AG08396 (cell line): ENCODE measurements at regions not wholly inside any gene's neighbourhood (a gene's known extent, or its start where the extent isn't known, plus 50 kb on each side); places are given as distances from the start of the nearest gene placed in this dataset.

Experiments used
- DNase-seq: peaks from one replicate; pipeline ENCODE4 v3.0.0; 2012; ENCODE audit warnings: low spot score, mixed read lengths

DNA sequence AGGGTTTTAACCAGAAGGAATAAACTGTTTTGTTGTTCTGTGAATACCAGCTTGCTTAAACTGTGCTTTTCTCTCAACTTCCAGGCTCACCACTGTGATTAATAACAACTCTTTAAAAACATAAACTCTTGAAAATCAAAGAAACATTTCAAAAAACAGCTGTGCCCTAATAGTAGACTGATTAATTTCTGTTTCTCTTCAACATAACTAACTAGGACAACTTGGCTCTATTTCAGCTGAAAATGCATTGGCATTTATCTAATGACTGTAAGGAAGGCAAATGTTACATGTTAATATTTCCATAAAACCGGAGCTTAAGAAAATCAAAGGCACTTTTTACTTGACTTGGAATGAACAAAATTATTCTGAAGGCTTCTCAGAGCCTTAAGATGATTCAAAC lies 656.1 kb upstream of the NEGR1 start:
- DNase-seq = no peak

DNA sequence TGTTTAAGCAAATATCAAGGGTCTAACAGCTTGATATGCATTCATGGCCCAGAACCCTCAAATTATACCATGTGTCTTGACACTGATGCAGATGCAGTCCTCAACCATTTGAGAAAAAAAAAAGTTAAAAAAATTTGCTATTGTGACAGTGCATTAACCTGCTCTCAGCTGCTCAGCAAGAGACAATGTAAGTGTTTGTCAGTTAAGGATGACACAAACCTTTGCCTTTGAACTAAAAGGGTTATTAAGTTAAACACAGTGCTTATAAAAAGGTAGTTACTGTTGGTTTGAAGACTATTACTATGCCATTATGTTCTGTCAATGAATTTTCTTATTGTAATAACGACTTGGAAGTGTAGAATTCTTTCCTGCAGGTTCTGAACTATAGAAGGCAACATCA lies 655.6 kb upstream of the NEGR1 start:
- no peak for DNase-seq

DNA sequence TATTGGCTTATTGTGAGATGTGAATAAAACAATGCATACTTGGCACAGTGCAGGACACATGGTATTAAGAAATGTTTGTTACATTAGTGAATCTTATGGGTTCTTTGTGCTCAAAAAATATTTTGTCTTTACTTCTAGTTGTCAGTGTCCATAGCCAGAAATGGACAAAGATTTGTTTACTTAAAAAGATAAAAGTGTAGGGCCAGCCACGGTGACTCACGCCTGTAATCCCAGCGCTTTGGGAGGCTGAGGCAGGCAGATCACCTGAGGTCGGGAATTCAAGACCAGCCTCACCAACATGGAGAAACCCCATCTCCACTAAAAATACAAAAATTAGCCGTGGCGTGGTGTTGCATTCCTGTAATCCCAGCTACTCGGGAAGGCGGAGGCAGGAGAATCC lies 654.6 kb upstream of the NEGR1 start:
- DNase-seq = no peak

DNA sequence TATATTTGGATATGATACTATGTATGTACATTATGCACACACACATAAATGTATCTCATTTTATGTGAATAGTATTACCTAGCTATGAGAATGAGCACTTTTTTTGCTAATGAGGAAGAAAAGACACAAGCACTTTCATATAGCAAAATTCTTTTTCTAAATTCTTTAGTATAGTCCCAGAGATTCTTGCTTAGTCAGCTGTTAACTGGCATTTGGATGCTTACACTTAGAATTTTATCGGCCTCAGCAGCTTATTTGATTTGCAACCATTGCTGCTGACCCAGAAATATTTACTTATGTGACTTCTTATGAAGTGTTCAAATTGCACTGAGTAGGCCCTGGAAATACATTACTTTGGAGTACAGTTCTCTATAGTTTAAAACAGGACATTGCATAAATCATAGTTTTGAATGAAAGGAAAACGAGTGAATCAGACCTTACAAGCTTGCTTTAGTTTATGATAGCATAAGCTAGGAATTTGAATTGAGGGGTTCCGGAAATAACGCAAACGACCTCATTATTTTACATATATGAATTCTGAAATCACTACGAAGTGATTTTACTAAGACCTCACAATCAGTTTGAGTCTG lies 653.9 kb upstream of the NEGR1 start:
- DNase-seq = no peak

DNA sequence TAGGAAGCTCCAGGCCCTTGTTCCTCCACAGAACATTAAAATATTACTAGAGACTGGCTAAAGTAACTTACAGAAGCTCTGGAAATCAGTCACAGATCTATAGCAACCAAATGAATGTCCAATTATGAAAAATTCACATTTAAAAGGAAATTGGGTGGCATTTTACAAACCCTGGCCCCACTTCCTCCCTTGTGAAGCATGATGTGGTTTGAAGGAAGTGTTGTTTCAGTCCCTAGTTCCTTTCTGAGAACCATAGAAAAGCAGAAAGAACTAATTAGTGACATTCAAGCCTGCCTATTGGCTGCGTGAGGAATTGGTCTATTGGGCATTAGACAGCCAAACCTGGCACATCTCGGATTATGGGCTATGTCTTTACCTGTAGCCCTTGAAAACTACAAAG lies 649.7 kb upstream of the NEGR1 start:
- no peak for DNase-seq

DNA sequence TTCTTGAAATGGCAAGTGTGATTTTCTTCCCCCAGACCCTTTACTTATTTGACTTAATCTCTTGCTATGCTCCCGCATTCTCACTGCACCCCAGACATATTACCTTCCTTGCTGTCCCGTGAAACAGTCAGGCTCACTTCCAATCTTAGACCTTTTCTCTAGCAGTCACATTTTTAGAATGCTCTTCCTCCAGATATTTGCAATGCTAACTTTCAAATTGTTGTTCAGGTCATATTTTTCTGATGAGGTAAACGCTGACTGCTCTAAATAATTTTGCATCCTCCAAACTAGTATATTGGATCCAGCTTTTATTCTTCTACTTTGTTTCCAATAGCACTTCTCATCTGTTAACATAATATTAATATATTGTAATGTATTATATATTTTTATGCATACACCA lies 648.2 kb upstream of the NEGR1 start:
- DNase-seq = no peak

DNA sequence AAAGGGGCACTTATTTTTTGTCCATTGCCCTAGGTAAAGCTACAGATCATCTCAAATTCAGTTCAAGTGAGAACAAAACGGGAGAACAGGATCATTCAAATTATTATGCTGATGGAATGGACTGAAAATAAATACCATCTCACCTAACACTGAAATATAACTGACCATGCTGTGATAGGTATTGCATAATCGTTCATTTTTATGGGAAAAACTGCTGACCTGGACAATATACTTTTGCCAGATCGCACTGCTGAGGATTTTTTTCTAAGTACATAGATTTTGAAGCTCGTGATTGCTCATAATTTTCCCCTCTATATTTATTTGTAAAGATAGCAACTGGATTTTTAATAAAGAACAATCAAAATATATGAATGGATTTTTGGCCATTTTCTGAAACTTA lies 636.6 kb upstream of the NEGR1 start:
- DNase-seq = no peak

DNA sequence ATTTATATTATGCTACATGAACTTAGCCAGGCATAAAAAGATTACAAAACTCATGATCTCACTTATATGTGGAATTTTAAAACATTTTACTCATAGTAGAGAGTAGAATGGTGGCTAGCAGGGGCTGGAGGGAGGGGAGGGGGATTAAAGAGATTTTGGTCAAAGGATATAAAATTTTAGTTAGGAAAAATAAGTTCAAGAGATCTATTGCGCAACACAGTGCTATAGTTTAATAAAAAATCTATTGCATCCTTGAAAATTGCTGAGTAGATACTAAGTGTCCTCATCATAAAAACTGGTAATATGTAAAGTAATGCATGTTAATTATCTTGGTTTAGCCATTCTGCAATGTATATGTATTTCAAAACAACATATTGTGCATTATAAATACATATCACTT lies 635.6 kb upstream of the NEGR1 start:
- no peak for DNase-seq

DNA sequence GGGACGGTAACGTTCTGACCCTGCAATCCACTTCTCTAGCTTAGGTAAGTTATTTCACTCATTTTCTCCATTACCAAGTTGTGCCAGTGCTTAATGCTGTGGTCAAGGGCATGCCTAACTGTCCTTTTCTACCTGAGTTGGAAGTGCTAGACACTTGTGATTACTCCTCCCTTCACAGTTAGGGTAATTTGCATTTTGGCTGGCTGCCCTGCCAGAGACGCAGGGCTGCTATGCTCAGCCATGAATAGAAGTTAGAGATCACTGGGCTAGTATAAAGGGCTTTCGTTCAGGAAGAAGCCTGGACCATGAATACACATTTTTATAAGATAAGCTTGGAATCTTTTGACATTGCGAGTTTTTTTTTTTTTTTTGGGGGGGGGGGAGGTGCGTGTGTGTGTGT lies 633.2 kb upstream of the NEGR1 start:
- DNase-seq = no peak

DNA sequence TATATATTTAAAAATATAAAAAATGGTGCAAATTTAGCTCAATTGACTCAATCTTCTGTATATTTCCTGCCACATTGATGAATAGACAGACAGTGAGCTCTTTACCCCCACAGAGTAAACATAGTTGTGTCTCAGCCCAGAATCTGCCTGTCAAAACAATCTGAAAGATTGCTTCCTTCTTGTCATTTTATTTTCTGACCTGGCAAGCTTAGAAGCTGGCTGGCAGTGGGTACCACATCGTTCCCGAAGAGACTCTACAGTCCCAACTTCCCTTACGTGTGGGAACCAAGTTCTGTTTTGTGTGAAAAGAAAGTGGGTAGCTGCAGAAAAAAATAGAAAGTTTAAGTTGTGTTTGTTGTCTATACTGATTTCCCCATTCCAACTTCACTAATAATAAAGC lies 629.3 kb upstream of the NEGR1 start:
- no peak for DNase-seq

DNA sequence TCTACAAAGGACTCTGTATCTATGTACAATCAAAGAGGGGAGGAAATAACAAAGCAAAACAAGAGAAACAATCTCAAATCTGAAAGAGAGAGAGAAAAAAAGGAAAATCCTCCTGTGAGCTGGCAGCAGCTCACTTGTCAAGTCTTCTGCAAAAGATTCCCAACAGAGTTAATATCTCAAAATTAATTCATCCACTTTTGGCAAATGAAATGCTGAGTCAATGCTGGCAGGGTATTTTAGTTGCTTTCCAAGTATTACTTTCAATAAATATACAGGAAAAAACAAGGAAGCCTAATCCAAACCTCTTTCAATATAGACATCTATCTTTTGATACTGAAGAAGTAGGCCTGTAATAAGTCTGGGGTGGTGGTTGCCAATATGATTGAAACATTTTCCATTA lies 613.9 kb upstream of the NEGR1 start:
- no peak for DNase-seq

DNA sequence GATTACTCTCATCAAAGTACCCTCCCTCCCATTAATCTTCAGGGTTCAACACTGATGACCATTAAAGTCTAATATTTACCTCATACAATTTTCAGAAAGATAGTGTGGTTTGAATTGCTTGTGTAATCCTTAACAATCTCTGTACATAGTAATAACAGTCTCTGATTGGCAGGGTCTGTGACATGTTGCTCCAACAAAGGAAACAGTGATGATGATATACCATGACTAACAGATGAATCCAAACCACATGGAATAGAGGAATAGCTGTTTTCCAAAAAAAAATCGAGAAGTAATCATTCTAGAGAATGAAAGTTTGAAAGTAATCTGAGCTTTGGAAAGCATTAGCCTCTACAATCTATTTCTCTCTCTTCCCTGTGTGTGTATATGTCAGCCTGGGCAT lies 610.1 kb upstream of the NEGR1 start:
- no peak for DNase-seq

DNA sequence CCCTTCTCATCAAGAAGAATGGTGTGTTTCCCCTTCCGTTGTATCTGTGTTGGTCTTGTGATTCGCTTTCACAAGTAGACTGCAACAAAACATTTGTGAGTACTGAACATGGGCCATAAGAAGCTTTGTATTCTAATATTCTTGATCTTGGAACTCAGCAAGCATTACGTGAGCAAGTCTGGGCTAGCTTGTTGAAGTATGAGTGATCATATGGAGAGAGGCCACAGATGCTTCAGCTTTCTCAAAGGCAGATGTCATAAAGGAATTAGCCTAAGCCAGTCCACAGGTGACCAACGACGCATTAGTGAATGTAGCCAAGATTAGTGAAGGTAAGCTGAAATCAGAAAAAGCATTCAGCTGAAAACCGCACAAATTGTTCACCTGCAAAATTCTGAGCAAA lies 609.6 kb upstream of the NEGR1 start:
- no peak for DNase-seq

DNA sequence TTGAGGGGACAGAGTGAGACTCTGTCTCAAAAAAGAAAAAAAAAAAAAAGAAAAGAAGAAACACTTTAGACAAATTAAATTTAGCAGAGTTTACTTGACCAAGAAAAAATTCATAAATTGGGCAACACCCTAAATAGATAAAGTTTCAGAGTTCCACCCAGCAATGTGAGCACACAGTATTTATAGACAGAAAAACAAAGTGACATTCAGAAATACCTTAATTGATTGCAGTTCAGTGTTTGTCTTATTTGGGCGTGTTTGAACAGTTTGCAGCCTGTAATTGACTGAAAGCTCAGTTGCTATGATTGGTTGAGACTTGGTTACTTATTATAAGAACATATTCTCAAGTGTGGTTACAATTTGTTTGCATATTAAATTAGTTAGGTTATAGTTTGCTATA lies 603.5 kb upstream of the NEGR1 start:
- no peak for DNase-seq

DNA sequence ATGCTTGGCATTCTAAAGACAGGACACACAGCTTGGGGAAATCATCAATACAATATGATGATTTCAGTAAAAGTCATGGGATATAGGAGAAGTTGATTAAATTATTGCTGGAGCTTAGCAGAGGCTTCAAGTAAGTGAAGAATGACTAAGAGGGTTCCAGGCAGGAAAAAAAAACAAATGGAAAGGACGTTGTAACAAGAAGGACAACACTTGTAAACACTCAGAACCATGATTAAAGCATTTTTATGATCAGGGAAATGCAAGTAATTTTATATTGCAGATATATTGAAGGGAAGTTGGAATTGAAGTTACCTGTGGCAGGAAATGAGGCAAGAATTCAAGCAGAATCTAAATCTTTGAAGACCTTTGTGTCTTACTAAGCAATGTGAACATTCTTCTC lies 602.7 kb upstream of the NEGR1 start:
- no peak for DNase-seq

DNA sequence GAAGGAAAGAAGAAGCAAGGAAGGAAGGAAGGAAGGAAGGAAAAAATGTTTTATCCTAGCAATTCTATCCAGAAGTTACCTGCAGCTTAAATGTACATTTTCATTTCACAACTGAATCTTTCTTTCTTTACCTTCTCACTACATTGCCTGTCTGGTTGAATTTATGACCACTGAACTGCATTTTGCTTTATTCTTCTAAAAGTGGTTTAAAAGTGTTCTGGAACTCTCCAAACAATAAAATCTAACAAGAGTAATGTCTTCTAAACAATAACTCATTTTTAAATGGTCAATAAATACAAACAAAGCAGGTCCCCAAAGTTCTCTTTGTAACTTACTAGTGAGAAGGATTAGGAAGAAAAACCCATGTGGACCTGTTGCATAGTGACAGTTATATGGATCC lies 587.5 kb upstream of the NEGR1 start:
- DNase-seq = no peak

DNA sequence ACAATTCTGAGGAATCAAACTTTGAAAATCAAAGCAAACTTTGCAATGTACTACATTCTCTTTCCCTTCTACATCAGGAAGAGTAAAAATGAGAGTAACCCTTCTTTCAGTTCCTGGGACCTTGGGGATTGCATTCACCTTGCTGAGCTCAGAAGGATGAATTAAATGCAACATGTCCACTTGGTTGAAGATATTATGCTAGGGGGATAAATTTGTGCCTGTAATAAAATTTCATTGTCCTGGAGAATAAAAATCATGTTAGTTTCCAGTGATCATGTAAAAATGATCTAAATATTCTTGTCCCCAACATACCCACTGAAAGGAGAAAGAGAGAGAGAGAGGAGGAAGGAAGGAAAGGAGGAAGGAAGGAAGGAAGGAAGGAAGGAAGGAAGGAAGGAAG lies 587.1 kb upstream of the NEGR1 start:
- no peak for DNase-seq

DNA sequence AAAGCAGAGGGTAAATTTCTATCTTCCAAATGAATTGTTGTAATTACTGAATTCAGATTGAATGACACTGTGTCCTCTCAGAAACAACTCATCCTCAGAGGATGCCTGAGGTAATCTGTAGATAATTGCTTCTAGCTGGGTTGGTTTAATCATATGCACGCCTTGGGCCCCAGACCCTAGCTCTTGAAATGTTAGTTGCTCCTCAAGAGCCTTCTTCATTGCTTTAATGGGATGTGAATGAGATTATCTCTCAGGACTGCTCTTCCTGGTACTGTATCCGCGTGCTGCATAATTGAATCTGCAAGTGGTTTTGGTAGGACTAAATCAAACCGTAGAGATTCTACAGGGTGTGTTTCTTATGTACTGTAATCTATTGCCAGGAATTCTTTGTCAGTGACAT lies 569.3 kb upstream of the NEGR1 start:
- no peak for DNase-seq

DNA sequence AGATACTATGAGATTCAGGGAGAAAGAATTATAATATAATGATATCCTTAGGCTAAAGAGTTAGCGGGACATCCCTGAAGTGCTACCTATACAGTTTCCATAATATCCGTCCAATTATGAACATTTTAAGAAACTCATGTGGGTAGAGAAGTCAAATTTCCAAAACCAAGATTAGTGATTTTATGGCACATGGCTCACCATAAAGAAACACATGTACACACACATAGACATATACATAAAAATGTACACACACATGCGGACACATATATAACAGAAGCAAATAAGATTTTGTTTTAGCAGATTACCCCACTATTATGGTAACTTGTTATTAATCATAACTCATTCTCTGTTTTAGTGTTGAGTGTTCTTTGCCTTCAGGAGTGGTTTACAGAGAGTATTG lies 566.7 kb upstream of the NEGR1 start:
- DNase-seq = no peak

DNA sequence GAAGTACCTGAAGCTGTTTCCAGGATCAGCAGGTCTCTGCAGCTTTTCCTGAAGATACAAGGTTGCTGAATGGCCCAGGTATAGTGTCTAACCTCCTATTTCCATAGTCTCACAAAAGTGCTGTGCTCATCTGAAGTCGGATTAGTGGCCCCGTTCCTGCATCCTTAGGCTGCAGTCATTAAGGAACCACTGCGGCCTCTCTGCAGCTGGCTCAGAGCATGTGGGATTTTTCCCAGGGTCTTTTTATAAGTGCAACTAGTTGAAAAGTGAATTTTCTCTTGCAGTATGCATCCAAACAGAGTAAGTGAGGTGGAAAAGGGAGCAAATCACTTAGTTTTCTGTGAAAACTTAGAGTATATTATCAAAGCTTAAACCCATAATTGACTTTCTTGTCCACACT lies 565.3 kb upstream of the NEGR1 start:
- no peak for DNase-seq

DNA sequence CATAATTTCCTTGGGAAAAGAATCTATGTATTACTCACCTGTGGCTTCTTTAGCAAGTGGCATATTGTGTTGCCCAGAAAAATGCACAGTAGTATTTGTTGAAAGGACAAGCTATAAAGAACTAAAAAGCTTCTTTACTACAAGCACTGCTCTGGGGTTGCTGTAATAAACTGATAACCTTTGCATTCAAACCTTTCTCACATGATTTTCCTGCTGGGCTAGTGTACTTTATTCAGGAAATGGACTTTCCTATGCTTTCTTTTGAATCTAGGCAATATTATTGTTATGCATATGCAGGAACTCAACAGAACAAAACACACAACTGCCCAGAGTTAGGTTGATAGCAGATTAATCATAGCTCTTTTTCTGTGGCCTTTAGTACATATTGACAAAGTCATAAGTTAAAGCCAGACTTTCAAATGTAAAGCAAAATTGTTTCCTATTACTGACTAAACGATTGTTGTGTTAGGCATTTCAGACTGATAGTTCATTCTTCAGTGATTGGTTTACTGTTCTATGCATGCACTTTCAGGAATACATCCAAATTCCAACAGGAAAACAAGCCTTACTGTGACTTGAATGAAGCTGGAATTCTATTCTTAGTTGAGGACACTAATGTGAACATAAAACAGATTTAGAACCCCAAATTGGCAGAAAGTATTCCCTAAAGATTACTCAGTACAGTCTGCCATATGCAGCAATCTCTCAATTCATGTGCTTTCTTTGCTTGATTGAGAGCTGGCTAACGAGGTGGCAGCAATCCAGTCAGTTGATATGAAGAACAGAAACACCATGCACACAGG lies 564.3 kb upstream of the NEGR1 start:
- DNase-seq = no peak

DNA sequence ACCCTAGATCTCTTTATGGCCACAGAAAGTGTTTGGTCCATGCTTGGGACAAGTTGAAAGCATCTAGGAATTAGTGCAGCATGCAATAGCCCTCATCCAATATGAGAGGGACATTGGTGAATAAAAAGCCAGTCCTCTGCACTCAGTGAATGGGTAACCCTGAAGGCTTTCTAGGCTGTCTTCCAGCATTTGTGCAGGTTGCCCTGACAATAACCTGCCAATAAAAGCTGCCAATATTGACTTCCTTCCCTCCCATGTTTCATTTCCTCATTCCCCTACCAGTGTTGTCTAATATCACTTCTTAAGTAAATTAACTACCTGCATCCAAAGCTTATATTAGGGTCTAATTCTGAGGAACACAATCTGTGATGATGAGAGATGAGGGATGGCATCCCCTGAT lies 563.6 kb upstream of the NEGR1 start:
- no peak for DNase-seq

DNA sequence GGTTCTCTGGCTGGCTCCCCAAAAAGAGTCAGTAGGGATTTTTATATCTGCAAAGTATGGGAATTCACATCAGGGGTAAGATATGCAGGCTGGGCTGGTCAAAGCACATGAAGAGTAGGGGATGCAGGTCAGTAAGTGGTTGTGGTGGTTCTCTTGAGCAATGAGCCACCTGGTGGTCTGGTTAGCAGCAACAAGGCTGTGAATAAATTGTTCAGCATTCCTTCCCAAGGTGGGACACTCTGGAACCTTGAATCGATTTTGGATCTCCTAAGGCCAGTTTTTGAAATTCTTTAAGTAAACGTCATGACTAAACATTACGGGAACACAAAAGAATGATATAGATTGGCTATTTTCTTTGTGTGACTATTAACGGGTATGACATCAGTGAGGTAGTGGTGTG lies 563.0 kb upstream of the NEGR1 start:
- DNase-seq = no peak

DNA sequence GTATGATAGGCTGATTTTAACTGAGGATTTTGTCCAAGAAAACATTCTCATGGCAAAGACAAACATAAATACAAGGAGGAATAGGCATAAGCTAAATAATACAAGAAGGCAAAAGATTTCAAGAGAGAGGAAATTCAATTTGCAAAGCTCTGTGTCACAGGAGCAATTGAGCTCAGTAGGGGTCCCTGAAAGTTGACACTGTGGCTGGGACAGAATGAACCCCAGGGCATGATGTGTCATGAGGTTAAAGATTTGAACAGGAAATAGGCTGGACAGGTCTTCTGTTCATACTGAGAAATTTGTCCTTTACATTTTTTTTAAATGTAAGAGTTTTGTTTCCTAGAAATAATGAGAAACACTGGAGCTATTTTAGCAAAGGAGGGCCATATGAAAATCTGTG lies 555.4 kb upstream of the NEGR1 start:
- DNase-seq = no peak
